Osteoblast (primary cell): ENCODE measurements at regions not wholly inside any gene's neighbourhood (a gene's known extent, or its start where the extent isn't known, plus 50 kb on each side); places are given as distances from the start of the nearest gene placed in this dataset. TPM values are rescaled to one million over a fixed set of nuclear protein-coding genes. Genes with fewer than 3 reads are reported as not detected.
A peak's percentile ranks its signal among the peaks of the same experiment; 100 is the strongest.
"Not testable (repeated sequence)": the region's sequence is repeated elsewhere in the genome, so short reads cannot be mapped to it uniquely, and the experiment has no call there.

Experiments used
- DNase-seq: peaks from one replicate; pipeline ENCODE4 v3.0.0; 2011; ENCODE audit warnings: low spot score, mixed read lengths; ENCODE audit not compliant: insufficient read length; ENCODE audit errors: missing footprints
- H2AFZ ChIP-seq: 2 replicates; pipeline ENCODE4 v1.6.0; 2011; ENCODE audit warnings: mild to moderate bottlenecking, low read length
- H3K27ac ChIP-seq: 2 replicates; pipeline ENCODE4 v1.5.1; 2011; ENCODE audit warnings: mild to moderate bottlenecking, low read depth, low read length, moderate library complexity
- H3K27me3 ChIP-seq: 2 replicates; pipeline ENCODE4 v1.6.0; 2012; ENCODE audit warnings: mild to moderate bottlenecking, control low read depth, inconsistent platforms, low read length, moderate library complexity; ENCODE audit not compliant: insufficient read depth
- H3K36me3 ChIP-seq: 2 replicates; pipeline ENCODE4 v1.5.1; 2011; ENCODE audit warnings: mild to moderate bottlenecking, low read length, control low read depth, moderate library complexity; ENCODE audit not compliant: insufficient read depth
- H3K4me1 ChIP-seq: 2 replicates; pipeline ENCODE4 v1.5.1; 2011; ENCODE audit warnings: mild to moderate bottlenecking, low read length, control low read depth, moderate library complexity; ENCODE audit not compliant: insufficient read depth
- H3K4me2 ChIP-seq: 2 replicates; pipeline ENCODE4 v1.6.0; 2011; ENCODE audit warnings: mild to moderate bottlenecking, low read length; ENCODE audit not compliant: insufficient read depth
- H3K4me3 ChIP-seq: fragments of 200-600 bp; sonication (generic); 3 replicates; pipeline ENCODE4 v1.5.1; 2012; ENCODE audit warnings: mild to moderate bottlenecking, low read length, inconsistent platforms; ENCODE audit not compliant: insufficient read depth
- H3K79me2 ChIP-seq: 2 replicates; pipeline ENCODE4 v1.6.0; 2012; ENCODE audit warnings: mild to moderate bottlenecking, low read length, control low read depth, inconsistent platforms; ENCODE audit not compliant: insufficient read depth
- H3K9me3 ChIP-seq: 2 replicates; pipeline ENCODE4 v1.5.1; 2011; ENCODE audit warnings: low read depth, low read length, control low read depth
- H4K20me1 ChIP-seq: 2 replicates; pipeline ENCODE4 v1.6.0; 2012; ENCODE audit warnings: mild to moderate bottlenecking, low read length, control low read depth; ENCODE audit not compliant: insufficient read depth
- small RNA-seq: library from RNA; depleted of rRNA; stranded (forward); fragments of <200 nt; gene quantifications from one replicate; pipeline ENCODE3, GENCODE V24; 2012
- TF ChIP-seq, protein P1 (sequence below): IDR thresholded peaks from 2 replicates; pipeline ENCODE4 v1.5.1; 2011; ENCODE audit warnings: mild to moderate bottlenecking, low read depth, low read length, moderate library complexity; ENCODE audit errors: extremely low read depth

GRCh38 chrX:12076046-12076445 is 62.2 kb upstream of the FRMPD4 start:
- no peak overlapping the region for H3K4me3 ChIP-seq
- no peak overlapping the region for H3K27ac ChIP-seq
- DNase-seq, result no peak
- no peaks in the 10 kb centered on the region for H3K36me3 ChIP-seq
- H4K20me1 ChIP-seq, result no peaks in the 10 kb centered on the region
- H3K4me2 ChIP-seq, result no peak overlapping the region
- no peaks in the 10 kb centered on the region for H3K79me2 ChIP-seq
- no peak overlapping the region for H2AFZ ChIP-seq
- TF ChIP-seq, protein P1, sequence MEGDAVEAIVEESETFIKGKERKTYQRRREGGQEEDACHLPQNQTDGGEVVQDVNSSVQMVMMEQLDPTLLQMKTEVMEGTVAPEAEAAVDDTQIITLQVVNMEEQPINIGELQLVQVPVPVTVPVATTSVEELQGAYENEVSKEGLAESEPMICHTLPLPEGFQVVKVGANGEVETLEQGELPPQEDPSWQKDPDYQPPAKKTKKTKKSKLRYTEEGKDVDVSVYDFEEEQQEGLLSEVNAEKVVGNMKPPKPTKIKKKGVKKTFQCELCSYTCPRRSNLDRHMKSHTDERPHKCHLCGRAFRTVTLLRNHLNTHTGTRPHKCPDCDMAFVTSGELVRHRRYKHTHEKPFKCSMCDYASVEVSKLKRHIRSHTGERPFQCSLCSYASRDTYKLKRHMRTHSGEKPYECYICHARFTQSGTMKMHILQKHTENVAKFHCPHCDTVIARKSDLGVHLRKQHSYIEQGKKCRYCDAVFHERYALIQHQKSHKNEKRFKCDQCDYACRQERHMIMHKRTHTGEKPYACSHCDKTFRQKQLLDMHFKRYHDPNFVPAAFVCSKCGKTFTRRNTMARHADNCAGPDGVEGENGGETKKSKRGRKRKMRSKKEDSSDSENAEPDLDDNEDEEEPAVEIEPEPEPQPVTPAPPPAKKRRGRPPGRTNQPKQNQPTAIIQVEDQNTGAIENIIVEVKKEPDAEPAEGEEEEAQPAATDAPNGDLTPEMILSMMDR, result no peak
- no peaks in the 10 kb centered on the region for H3K9me3 ChIP-seq
- no peaks in the 10 kb centered on the region for H3K27me3 ChIP-seq
- no peaks in the 10 kb centered on the region for H3K4me1 ChIP-seq

DNA sequence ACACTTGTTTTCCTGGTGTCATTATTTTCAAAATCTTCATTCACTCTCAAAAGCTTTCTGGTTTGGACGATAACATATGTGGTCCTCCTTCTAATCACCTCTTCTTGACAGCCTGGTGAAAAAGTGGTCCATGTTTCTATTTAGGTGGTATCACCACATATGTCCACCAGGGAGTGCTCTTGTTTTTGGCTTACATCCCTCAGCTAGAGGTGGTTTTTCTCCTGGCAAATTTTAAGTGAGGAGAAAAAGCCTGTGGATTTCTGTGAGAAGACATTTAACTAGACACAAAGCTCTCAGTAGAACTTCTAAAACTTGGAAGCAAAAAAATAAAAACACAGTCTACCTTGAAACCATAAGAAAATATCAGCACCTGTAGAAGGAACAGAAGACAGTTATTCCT is 58.0 kb upstream of the FRMPD4 start:
- H3K36me3 ChIP-seq, result no peaks in the 10 kb centered on the region
- H3K27ac ChIP-seq, result no peak overlapping the region
- no peak overlapping the region for H3K4me3 ChIP-seq
- H3K27me3 ChIP-seq, result no peaks in the 10 kb centered on the region
- no peak overlapping the region for H3K4me2 ChIP-seq
- no peaks in the 10 kb centered on the region for H3K79me2 ChIP-seq
- H3K9me3 ChIP-seq, result no peaks in the 10 kb centered on the region
- DNase-seq, result no peak
- TF ChIP-seq, protein P1, result peak; percentile 54
- H4K20me1 ChIP-seq, result no peaks in the 10 kb centered on the region
- H2AFZ ChIP-seq, result no peak overlapping the region
- H3K4me1 ChIP-seq, result no peaks in the 10 kb centered on the region

DNA sequence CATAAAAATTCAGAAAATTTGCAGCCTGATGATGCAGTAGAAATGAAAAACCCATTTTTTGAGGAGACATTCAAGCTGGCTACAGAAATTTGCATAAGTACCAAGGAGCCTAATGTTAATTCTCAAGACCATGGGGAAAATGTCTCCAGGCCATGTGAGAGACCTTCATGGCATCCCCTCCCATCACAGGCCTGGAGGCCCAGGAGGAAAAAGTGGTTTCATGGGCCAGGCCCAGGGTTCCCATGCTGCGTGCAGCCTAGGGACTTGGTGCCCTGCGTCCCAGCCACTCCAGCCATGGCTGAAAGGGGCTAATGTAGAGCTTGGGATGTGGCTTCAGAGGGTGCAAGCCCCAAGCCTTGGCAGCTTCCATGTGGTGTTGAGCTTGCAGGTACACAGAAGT is 55.3 kb upstream of the FRMPD4 start:
- H3K79me2 ChIP-seq, H3K27me3 ChIP-seq: not testable (repeated sequence)

More for the DNA sequence above, 55.3 kb upstream of the FRMPD4 start:
- not testable (repeated sequence) for H3K9me3 ChIP-seq, H3K4me3 ChIP-seq, H3K27ac ChIP-seq, H3K4me1 ChIP-seq, H3K4me2 ChIP-seq, DNase-seq, H4K20me1 ChIP-seq, H2AFZ ChIP-seq, H3K36me3 ChIP-seq

Small RNAs in the stretch of these regions (small RNA-seq; reads per million reads assigned to genes)
- gene RF00019, result not detected
